Lower leg skin (tissue), 3 donors: ENCODE measurements at regions not wholly inside any gene's neighbourhood (a gene's known extent, or its start where the extent isn't known, plus 50 kb on each side); places are given as distances from the start of the nearest gene placed in this dataset.

Experiments
- POLR2A ChIP-seq, 2 donors: fragments of 450-650 bp; IDR thresholded peaks; one replicate each; pipeline ENCODE4 v1.6.1; 2016 to 2017; ENCODE audit warnings: antibody characterized with exemption in 2 of 2, mild to moderate bottlenecking in 1 of 2, moderate library complexity in 1 of 2
- TF ChIP-seq, protein P1 (sequence below), 3 donors: fragments of 450-650 bp; IDR thresholded peaks; one replicate each; pipeline ENCODE4 v1.5.1; 2016; ENCODE audit warnings: antibody characterized with exemption in 3 of 3, mild to moderate bottlenecking in 3 of 3, moderate library complexity in 2 of 3

DNA sequence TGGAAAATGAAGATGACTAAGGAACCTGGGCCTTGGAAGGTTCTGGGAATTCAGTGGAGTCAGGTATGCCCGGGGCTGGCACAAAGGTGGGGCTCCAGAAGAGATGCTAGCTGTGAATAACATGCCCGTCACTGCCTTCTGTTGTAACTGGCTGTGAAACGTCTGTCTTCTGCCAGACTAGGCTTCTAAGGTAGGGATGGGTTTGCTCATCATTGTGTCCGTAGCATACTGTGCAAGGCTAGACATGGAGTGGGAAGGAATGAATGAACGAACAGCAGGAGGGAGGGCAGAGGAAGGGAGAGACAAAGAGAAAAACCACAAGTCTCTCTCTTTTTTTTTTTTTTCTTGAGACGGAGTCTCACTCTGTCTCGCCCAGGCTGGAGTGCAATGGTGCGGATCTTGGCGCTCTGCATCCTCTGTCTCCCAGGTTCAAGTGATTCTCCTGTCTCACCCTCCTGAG is 327.4 kb downstream of the MN1 start:
- TF ChIP-seq, protein P1, sequence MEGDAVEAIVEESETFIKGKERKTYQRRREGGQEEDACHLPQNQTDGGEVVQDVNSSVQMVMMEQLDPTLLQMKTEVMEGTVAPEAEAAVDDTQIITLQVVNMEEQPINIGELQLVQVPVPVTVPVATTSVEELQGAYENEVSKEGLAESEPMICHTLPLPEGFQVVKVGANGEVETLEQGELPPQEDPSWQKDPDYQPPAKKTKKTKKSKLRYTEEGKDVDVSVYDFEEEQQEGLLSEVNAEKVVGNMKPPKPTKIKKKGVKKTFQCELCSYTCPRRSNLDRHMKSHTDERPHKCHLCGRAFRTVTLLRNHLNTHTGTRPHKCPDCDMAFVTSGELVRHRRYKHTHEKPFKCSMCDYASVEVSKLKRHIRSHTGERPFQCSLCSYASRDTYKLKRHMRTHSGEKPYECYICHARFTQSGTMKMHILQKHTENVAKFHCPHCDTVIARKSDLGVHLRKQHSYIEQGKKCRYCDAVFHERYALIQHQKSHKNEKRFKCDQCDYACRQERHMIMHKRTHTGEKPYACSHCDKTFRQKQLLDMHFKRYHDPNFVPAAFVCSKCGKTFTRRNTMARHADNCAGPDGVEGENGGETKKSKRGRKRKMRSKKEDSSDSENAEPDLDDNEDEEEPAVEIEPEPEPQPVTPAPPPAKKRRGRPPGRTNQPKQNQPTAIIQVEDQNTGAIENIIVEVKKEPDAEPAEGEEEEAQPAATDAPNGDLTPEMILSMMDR (IDR thresholded peaks at IDR 0.05): no peak
- no peak for TF ChIP-seq POLR2A (IDR thresholded peaks at IDR 0.05)
